ENCODE measurements at regions not wholly inside any gene's neighbourhood (a gene's known extent, or its start where the extent isn't known, plus 50 kb on each side); places are given as distances from the start of the nearest gene placed in this dataset.

DNA sequence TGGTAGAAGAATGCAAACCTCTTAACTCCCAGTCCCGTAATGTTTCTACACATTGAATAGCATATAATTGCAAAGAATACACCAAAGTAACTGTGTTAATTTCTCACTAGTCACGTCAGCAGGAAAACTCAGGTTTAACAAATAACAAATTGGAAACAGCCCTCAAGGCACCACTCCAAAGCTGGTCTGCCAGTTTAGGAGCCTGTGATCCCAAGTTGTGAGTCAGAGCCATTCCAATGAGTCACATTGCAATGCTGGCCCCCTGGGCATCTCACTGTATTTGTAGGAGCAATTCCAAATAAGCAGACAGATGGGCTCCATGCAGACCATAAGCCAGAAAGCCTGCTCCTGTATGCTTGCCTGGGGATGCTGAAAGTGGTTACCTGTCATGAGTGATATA, 143.2 kb upstream of the SETBP1 start:
- no peak overlapping the region for H3K27ac ChIP-seq (replicated peaks)
- TF ChIP-seq GABPA (IDR thresholded peaks at IDR 0.05; ENCODE audit: low read depth) (no peak), POLR2AphosphoS5 (IDR thresholded peaks at IDR 0.05; ENCODE audit: low read depth) (no peak), SPI1 (IDR thresholded peaks at IDR 0.05; ENCODE audit: borderline replicate concordance, low read depth) (no peak)
- TF ChIP-seq, protein P1, sequence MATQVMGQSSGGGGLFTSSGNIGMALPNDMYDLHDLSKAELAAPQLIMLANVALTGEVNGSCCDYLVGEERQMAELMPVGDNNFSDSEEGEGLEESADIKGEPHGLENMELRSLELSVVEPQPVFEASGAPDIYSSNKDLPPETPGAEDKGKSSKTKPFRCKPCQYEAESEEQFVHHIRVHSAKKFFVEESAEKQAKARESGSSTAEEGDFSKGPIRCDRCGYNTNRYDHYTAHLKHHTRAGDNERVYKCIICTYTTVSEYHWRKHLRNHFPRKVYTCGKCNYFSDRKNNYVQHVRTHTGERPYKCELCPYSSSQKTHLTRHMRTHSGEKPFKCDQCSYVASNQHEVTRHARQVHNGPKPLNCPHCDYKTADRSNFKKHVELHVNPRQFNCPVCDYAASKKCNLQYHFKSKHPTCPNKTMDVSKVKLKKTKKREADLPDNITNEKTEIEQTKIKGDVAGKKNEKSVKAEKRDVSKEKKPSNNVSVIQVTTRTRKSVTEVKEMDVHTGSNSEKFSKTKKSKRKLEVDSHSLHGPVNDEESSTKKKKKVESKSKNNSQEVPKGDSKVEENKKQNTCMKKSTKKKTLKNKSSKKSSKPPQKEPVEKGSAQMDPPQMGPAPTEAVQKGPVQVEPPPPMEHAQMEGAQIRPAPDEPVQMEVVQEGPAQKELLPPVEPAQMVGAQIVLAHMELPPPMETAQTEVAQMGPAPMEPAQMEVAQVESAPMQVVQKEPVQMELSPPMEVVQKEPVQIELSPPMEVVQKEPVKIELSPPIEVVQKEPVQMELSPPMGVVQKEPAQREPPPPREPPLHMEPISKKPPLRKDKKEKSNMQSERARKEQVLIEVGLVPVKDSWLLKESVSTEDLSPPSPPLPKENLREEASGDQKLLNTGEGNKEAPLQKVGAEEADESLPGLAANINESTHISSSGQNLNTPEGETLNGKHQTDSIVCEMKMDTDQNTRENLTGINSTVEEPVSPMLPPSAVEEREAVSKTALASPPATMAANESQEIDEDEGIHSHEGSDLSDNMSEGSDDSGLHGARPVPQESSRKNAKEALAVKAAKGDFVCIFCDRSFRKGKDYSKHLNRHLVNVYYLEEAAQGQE (IDR thresholded peaks at IDR 0.05; ENCODE audit: insufficient replicate concordance, low read depth): no peak
- TF ChIP-seq, protein P2, sequence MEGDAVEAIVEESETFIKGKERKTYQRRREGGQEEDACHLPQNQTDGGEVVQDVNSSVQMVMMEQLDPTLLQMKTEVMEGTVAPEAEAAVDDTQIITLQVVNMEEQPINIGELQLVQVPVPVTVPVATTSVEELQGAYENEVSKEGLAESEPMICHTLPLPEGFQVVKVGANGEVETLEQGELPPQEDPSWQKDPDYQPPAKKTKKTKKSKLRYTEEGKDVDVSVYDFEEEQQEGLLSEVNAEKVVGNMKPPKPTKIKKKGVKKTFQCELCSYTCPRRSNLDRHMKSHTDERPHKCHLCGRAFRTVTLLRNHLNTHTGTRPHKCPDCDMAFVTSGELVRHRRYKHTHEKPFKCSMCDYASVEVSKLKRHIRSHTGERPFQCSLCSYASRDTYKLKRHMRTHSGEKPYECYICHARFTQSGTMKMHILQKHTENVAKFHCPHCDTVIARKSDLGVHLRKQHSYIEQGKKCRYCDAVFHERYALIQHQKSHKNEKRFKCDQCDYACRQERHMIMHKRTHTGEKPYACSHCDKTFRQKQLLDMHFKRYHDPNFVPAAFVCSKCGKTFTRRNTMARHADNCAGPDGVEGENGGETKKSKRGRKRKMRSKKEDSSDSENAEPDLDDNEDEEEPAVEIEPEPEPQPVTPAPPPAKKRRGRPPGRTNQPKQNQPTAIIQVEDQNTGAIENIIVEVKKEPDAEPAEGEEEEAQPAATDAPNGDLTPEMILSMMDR (IDR thresholded peaks at IDR 0.05; ENCODE audit: insufficient read depth, low read length): no peak
- H3K27me3 ChIP-seq (ENCODE audit: insufficient read depth, poor library complexity, severe bottlenecking): no peaks in the 10 kb centered on the region
- no peak for DNase-seq (ENCODE audit: low read depth in 1 of 2, low spot score in 1 of 2)
- no peak overlapping the region for H3K4me3 ChIP-seq (replicated peaks; ENCODE audit: insufficient read depth, low read length)

DNA sequence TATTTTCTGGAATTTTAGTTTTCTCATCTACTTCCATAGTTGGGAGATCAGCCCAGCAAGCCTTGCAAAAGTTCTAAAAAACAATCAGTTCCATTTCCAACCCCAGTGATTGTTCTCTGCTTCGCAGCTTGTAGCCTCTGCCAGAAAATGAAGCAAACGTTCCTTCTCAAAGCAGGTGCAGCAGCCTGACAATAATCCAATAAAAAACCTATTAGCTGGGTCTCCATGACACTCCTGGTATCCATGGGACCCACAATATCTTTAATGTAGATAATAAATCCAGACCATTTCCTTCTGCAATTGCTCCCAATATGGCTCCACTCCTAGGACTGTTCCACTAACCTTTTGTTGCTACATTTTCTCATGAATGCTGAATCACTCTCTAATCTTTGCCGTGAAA, 140.8 kb upstream of the SETBP1 start:
- H3K27ac ChIP-seq (replicated peaks): no peak overlapping the region
- no peaks in the 10 kb centered on the region for H3K27me3 ChIP-seq (ENCODE audit: insufficient read depth, poor library complexity, severe bottlenecking)
- H3K4me3 ChIP-seq (replicated peaks; ENCODE audit: insufficient read depth, low read length): no peak overlapping the region
- DNase-seq (ENCODE audit: low read depth in 1 of 2, low spot score in 1 of 2): no peak
- TF ChIP-seq, protein P2 (IDR thresholded peaks at IDR 0.05; ENCODE audit: insufficient read depth, low read length): no peak
- TF ChIP-seq POLR2AphosphoS5 (IDR thresholded peaks at IDR 0.05; ENCODE audit: low read depth) (no peak), SPI1 (IDR thresholded peaks at IDR 0.05; ENCODE audit: borderline replicate concordance, low read depth) (no peak)

DNA sequence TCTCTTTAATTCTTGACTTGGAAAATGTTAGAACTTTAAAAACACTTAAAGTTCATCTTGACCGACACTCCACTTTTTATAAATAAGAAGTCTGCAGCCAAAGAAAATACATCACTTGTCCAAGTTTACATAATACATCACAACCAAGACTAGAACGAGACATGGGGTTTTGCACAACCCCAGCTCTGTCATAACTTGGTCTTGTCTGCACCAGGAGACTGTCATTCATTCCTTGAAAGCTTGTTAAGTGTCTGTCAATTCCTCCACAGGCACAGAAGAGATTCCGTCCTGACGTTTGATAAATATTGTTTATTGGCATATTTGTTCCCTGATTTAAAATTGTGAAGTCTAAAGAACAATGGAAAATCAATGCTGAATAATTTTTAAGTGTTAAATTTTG, 139.5 kb upstream of the SETBP1 start:
- no peaks in the 10 kb centered on the region for H3K27me3 ChIP-seq (ENCODE audit: insufficient read depth, poor library complexity, severe bottlenecking)
- no peak overlapping the region for H3K4me3 ChIP-seq (replicated peaks; ENCODE audit: insufficient read depth, low read length)
- TF ChIP-seq, protein P2 (IDR thresholded peaks at IDR 0.05; ENCODE audit: insufficient read depth, low read length): no peak
- TF ChIP-seq POLR2AphosphoS5 (IDR thresholded peaks at IDR 0.05; ENCODE audit: low read depth) (no peak), GABPA (IDR thresholded peaks at IDR 0.05; ENCODE audit: low read depth) (no peak), SPI1 (IDR thresholded peaks at IDR 0.05; ENCODE audit: borderline replicate concordance, low read depth) (no peak)
- TF ChIP-seq, protein P1 (IDR thresholded peaks at IDR 0.05; ENCODE audit: insufficient replicate concordance, low read depth): no peak
- no peak for DNase-seq (ENCODE audit: low read depth in 1 of 2, low spot score in 1 of 2)
- H3K27ac ChIP-seq (replicated peaks): no peak overlapping the region

DNA sequence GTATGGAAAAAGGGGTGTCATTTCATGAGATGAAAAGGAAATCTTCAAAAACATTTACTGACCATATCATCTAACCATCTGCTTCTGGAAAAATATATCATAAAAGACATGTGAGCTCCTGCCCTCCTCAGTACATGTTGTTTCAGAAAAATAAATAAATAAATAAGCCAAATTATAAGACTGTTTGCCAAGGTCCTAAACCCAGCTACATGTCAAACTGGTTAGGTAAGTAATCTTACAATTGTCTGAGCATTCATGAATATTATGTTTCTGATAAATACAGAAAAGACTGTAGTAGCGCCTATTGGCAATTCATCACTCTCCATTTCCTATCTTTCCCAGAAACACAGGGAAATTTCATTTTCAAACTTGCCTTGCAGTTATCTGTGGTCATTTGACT, 138.9 kb upstream of the SETBP1 start:
- no peak for TF ChIP-seq GABPA (IDR thresholded peaks at IDR 0.05; ENCODE audit: low read depth)
- TF ChIP-seq POLR2AphosphoS5 (IDR thresholded peaks at IDR 0.05; ENCODE audit: low read depth): no peak
- TF ChIP-seq, protein P1 (IDR thresholded peaks at IDR 0.05; ENCODE audit: insufficient replicate concordance, low read depth): no peak
- TF ChIP-seq, protein P2 (IDR thresholded peaks at IDR 0.05; ENCODE audit: insufficient read depth, low read length): no peak
- no peak for TF ChIP-seq SPI1 (IDR thresholded peaks at IDR 0.05; ENCODE audit: borderline replicate concordance, low read depth)
- H3K27me3 ChIP-seq (ENCODE audit: insufficient read depth, poor library complexity, severe bottlenecking): no peaks in the 10 kb centered on the region
- no peak for DNase-seq (ENCODE audit: low read depth in 1 of 2, low spot score in 1 of 2)
- H3K27ac ChIP-seq (replicated peaks): no peak overlapping the region
- no peak overlapping the region for H3K4me3 ChIP-seq (replicated peaks; ENCODE audit: insufficient read depth, low read length)

All from HL-60 (cell line).